GM18505 (cell line): ENCODE measurements at regions not wholly inside any gene's neighbourhood (a gene's known extent, or its start where the extent isn't known, plus 50 kb on each side); places are given as distances from the start of the nearest gene placed in this dataset.

Source experiments
- ATAC-seq: cut with Tn5 transposase; IDR thresholded peaks from one replicate; pipeline ENCODE4 v1.9.1; 2021; ENCODE audit not compliant: unreplicated experiment
- POLR2A ChIP-seq: IDR thresholded peaks from 4 replicates; pipeline ENCODE4 v1.6.1; 2011; ENCODE audit warnings: borderline replicate concordance; ENCODE audit not compliant: insufficient read depth, insufficient read length; ENCODE audit errors: extremely low read depth

DNA sequence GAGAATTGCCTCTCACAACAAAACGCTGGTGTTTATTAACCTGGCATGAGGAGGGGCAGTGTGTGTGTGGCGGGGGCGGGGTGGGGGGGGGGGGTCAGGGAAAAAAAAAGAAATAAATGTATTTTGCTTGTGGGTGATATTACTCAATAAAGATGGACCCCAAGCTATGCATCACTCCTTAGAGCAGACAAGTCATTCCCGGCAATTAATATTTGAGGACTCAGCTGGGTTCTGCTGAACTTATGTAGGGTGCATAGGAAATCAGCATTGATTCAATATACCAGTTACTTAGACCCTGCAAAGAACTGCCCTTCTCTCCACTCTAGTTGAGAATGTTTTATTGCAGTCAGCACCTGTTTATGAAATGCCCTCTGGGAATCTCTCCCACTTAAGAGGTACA, 206.2 kb upstream of the MAF start:
- ATAC-seq, result no peak
- TF ChIP-seq POLR2A, result no peak

DNA sequence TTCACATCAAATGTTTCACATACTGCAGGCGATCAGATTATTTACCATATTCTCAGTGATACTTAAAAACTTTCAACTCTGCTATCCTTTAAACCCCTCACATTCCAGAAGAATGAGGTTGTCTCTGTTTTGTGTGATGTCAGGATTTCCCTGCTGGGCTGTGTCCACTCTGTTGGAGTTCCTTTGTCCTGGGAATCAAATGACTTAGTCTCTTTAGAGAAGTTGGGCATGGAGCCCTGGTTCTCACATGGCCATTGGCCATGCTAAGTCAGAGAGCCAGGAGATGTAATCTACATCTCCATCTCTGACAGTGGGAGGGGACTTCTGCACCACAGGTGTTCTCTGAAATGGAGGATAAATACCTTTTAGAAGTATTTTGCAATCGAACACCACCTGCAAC, 205.1 kb upstream of the MAF start:
- TF ChIP-seq POLR2A, result no peak
- ATAC-seq, result no peak

DNA sequence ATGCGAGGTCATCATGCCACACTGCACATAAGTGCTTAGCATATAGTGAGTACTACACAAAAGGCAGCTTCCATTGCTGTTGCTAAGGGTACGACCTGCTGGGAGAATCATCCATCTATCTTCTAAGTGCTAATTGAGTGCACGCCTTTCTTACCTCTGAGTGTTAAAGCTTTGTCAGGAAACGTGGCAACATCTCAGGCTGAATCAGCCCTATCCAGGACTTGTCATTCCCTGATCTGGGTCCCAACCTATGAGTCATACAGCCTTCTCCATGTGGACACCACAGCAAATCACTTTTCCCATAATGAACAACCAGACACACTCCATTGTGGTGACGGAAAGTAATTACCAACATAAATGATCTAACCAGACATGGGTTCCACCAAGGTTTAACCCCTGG, 201.1 kb upstream of the MAF start:
- no peak for TF ChIP-seq POLR2A
- ATAC-seq, result no peak

DNA sequence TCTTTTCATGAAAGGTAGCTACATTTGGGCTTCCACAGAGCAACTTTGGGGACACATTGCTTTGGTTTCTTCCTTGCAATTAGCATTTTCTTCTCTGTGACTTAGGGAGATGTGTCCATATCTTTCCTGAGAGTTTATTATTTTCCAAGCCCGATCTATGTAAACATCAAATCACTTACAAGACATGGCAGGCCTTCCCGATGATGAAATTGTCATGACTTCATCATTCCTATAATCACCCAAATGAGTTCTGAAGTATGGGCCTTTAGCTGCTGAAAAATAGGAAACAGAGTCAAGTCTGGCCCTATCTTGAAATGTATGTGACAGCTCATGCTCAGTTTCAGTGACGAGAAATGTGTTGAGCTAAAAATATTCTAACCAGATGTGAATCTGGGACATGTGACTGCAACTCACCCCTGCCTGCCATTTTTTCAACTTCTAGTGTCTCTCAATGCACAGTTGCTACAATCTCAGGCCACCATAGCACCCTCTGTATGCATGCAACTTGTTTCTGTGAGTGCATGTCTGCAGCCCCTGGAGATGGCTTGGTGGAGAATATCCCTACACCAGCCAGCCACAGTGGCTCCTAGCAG, 199.6 kb upstream of the MAF start:
- no peak for ATAC-seq
- no peak for TF ChIP-seq POLR2A

DNA sequence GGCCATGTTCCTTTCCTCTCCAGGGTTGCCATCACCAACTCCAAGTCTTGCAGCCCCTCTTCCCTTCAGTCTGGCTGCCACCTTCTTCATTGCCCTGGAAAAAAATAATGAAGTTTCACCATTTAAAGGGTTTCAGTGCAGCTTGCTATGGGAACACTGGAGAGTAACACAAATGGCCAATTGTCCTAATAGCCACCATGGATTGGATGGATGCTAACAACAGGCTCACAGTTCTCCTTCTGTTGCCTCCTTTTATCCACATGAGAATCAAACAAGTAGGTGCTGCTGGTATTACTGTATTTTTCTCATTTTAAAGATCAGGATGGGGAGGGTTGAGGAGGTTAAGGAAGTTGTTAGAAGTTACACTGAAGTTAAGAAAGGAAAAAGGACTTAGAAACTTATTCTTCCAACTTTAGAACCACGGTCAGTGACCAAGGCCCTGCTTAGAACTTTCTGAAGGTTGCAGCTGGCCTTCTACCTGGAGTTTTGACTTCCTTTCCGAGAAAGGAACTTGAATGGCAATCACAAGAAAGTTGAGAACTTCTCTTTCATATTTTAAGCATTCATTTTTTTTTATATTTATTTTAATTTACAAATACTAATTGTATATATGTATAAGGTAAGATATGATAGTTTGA, 198.0 kb upstream of the MAF start:
- no peak for ATAC-seq
- TF ChIP-seq POLR2A, result no peak

DNA sequence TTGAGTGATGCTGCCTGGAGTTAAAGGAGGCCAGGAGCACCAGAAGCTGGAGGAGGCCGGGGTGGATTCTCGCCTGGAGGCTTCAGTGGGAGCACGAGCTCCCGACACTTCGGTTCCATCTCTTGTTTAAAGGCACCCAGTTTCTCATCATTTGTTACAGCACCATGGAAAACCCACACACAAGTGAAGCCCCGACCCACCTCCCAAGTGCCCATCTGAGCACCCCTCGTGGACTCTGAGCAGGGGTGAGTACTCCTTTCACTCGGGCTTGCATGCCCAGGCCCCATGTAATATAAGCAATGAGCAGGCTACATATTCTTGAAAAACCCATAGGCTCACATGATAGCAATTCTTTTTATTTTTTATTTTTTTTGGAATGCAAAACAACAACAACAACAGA, 196.9 kb upstream of the MAF start:
- no peak for ATAC-seq
- no peak for TF ChIP-seq POLR2A

DNA sequence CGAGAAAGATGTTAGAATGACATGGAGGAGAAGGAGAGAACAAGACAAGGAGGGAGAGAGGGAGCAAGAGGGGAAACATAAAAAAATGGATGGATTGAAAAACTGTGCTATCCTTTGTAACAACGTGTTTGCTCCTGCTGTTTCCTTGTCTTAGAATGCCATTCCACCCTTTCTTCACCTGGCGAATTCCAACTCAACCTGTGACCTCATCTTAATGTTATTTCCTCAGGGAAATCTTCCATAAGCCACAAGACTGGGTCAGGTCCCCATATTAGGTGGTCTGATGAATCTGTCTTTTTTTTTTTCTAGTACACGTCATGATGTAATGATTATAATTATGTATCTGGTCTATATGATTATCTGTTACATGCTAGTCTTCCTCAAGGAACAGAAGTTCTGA, 195.0 kb upstream of the MAF start:
- no peak for ATAC-seq
- TF ChIP-seq POLR2A, result no peak

DNA sequence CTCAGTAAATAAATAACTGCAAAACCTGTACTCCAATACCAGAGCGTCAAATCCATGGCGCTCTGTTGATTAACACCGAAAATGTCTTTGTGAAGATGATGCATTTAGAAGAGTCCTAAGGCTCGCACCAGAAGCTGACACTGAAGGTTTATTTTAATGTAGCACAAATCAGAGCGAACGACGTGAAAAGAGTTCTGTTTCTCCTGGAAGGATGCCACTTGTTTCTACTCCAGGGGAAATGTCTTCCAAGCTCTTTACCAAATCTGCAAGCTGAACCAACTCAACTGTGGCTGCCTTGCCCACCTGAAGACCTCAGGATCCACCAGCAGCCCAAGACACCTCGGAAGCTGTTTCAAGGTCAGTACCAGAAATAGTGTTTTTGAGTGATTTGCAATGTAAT, 194.4 kb upstream of the MAF start:
- no peak for ATAC-seq
- no peak for TF ChIP-seq POLR2A

DNA sequence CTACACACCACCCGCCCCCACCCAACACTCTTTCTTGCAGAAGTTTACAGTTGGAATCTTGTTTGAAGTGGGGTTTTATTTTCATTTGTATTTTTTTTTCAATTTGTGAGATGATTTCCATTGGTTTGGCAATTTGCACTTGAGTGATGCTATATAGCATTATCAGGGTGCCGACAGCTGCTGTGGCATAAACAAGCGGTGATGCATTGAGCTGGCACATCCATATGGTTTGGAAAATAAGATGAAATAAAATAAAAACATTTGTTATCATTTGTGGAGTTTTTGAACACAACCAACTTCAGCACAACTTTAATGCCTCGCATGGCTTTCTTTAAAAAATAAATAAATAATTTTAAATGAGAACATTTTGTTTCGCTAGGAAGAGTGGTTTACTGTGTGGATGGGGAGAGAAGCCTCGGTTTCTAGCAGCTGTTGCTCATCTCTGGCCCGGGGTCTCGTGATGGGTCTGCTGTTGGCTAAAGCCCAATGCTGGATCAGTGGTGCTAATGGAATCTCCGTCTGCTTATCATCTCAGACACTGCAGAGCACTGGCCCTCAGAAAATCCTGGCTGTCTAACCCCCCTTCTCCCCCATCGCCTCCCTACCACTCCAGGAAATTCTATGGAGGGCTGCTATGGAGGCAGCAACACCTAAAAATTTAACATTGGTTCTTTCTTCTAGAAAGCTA, 192.3 kb upstream of the MAF start:
- no peak for ATAC-seq
- no peak for TF ChIP-seq POLR2A

DNA sequence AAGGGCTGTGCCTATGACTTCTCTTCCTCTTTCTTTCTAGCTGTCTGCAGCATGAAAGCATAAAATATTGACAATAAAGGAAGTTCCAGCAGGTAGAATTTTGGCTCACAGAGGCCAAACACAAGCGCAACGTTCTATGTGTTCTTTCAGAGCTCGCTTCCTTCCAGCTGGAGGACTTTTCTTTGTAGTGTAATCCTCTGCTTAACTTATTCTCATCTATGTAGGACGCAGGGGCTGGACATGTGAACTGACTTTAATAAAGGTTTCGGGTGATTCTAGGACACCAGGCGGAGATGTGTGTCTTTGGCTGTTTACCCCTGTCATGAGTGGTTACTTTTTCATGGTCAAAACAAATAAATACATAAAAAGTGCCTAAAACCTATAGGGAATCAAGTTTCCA, 191.5 kb upstream of the MAF start:
- ATAC-seq, result no peak
- TF ChIP-seq POLR2A, result no peak

DNA sequence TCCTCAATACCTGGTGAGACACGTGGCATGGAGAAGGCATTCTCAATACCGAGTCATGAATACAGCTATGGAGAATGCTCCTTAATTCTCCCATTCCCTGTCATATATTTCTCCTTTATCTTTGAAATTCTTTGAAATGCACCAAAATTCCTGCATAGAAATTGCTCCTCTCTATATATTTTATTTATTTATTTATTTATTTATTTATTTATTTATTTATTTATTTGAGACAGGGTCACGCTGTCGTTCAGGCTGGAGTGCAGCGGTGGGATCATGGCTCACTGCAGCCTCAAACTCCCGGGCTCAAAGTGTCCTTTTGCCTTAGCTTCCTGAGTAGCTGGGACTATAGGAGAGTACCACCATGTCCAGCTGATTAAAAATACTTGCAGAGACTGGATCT, 190.3 kb upstream of the MAF start:
- ATAC-seq, result no peak
- no peak for TF ChIP-seq POLR2A

DNA sequence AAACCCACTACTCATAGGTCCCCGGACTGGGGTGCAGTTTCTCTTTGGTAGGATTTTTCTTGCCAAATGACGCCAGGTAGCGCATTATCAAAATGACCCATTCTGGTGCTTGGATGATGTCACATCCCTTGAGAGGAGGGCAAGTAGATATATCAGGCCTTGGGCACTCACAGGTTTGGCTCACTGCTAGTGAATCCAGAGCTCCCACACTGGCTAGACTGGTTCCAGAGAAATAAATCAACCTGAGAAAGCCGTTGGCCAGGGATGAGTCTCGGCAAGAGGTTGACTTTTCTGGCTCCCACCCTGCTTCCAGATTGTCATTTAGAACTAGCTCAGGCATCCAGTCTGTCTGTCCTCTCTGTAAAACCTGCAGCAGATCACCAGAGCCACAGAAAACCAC, 188.4 kb upstream of the MAF start:
- no peak for TF ChIP-seq POLR2A
- no peak for ATAC-seq

DNA sequence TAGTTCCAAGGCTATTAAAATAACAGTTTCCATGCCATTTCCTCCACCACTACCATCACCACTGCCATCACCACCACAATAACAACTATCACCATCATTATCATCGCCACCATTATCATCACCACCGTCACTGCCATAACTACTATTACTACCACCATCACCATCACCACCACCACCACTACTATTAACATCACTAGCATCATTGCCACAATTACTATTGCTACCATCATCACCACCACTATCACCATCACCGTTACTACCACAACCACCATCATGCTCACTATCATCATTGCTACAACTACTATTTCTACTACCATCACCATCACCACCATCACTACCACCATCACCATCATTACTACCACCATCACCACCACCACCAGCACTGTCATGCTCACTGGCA, 185.9 kb upstream of the MAF start:
- no peak for ATAC-seq
- TF ChIP-seq POLR2A, result no peak

DNA sequence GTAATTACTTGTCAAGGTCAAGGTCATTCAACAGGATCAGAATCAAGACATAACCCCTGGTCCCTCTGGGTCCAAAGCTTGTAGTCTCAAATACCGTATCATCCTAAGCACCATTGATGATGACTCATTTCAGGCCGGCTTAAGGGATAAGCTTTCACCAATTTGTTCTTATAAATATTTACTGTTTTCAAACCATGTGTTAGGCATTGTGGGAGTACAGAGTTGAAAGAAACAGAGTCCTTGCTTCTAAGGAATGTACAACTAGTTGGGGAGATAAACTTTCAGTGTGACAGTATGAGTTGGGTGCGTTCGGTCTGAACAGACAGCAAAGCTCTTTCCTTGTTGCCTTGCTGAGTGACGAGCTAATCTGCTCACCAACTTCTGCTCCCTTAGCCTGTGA, 183.5 kb upstream of the MAF start:
- TF ChIP-seq POLR2A, result no peak
- no peak for ATAC-seq

DNA sequence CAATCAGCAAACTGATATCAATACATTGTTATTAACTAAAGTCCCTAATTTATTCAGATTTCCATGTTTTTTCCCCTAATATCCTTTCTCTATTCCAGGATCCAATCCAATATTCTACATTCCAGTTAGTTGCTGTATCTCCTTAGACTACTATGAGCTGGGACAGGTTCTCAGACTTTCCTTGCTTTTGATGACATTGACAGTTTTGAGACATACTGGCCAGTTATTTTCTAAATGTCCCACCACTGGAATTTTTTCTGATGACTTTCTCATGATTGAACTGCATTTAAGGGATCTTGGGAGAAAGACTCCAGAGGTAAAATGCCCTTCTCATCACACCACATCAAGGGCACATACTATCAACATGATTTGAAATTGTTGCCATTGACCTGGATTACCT, 177.1 kb upstream of the MAF start:
- ATAC-seq, result no peak
- TF ChIP-seq POLR2A, result no peak

DNA sequence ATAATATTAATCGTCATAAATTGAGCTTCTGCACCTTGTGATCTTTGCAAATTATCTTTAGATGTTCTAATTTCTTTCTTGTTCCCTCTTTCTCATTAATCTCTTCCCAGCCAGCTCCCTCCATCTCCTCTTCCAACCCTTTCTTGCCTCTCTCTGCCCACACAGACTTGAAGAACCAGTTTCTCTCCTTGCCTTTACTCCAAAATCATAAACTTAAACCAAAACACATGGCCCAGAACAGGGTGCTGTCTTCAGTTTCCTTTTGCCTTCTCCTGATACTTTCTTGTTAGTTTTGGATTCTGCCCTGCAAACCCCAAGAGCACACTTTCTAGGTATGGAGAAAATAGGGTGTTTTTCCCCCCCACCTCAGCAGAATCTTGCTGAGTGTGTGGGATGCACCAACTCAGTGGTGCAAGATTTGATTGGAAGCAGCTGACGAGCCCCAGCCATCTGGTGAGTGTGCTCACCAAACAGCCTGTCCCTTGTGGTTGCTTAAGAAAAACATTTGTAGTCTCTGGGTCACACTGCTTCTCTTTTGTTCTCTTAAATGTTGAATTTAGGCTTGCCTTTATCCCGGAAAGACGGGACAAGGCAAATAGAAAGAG, 175.8 kb upstream of the MAF start:
- ATAC-seq, result no peak
- no peak for TF ChIP-seq POLR2A
